ENCODE measurements at regions not wholly inside any gene's neighbourhood (a gene's known extent, or its start where the extent isn't known, plus 50 kb on each side); places are given as distances from the start of the nearest gene placed in this dataset.

- DNase-seq (ENCODE audit: low read depth, low spot score), result no peak
- H3K36me3 ChIP-seq (ENCODE audit: insufficient read depth, low read length), result no peaks in the 10 kb centered on the region
- H3K27ac ChIP-seq, result no peak overlapping the region
- no peaks in the 10 kb centered on the region for H3K9me3 ChIP-seq (ENCODE audit: low read depth, low read length)
- H3K9ac ChIP-seq (ENCODE audit: insufficient read length), result no peak overlapping the region
- no peak overlapping the region for H3K4me3 ChIP-seq
- TF ChIP-seq FOXP2 (optimal IDR thresholded peaks at IDR 0.05; ENCODE audit: control extremely low read depth, extremely low read length, insufficient read depth), result no peak
- no peak for TF ChIP-seq EZH2 (IDR thresholded peaks at IDR 0.05)
- no peak for TF ChIP-seq POLR2AphosphoS5 (IDR thresholded peaks at IDR 0.05; ENCODE audit: borderline replicate concordance, low read depth, low read length)
Observed at GRCh38 chr2:187698374-187699110, 144.3 kb upstream of the TFPI start.

- TF ChIP-seq POLR2AphosphoS5 (IDR thresholded peaks at IDR 0.05; ENCODE audit: borderline replicate concordance, low read depth, low read length), result no peak
- no peak for TF ChIP-seq FOXP2 (optimal IDR thresholded peaks at IDR 0.05; ENCODE audit: control extremely low read depth, extremely low read length, insufficient read depth)
- no peak for TF ChIP-seq EZH2 (IDR thresholded peaks at IDR 0.05)
- Histone ChIP-seq H3K27ac (no peak overlapping the region), H3K4me3 (no peak overlapping the region), H3K36me3 (ENCODE audit: insufficient read depth, low read length) (no peaks in the 10 kb centered on the region), H3K9me3 (ENCODE audit: low read depth, low read length) (no peaks in the 10 kb centered on the region), H3K9ac (ENCODE audit: insufficient read length) (no peak overlapping the region)
- DNase-seq (ENCODE audit: low read depth, low spot score), result no peak
Observed at GRCh38 chr2:187702157-187702556, 147.9 kb upstream of the TFPI start.

GRCh38 chr2:187708272-187708671 lies 154.0 kb upstream of the TFPI start:
- TF ChIP-seq EZH2 (IDR thresholded peaks at IDR 0.05) (no peak), POLR2AphosphoS5 (IDR thresholded peaks at IDR 0.05; ENCODE audit: borderline replicate concordance, low read depth, low read length) (no peak), FOXP2 (optimal IDR thresholded peaks at IDR 0.05; ENCODE audit: control extremely low read depth, extremely low read length, insufficient read depth) (no peak)
- Histone ChIP-seq H3K4me3 (no peak overlapping the region), H3K9ac (ENCODE audit: insufficient read length) (no peak overlapping the region), H3K36me3 (ENCODE audit: insufficient read depth, low read length) (no peaks in the 10 kb centered on the region), H3K9me3 (ENCODE audit: low read depth, low read length) (no peaks in the 10 kb centered on the region), H3K27ac (no peak overlapping the region)
- DNase-seq (ENCODE audit: low read depth, low spot score), result no peak

- Histone ChIP-seq H3K36me3 (ENCODE audit: insufficient read depth, low read length) (no peaks in the 10 kb centered on the region), H3K9me3 (ENCODE audit: low read depth, low read length) (no peaks in the 10 kb centered on the region), H3K9ac (ENCODE audit: insufficient read length) (no peak overlapping the region), H3K27ac (no peak overlapping the region), H3K4me3 (no peak overlapping the region)
- no peak for DNase-seq (ENCODE audit: low read depth, low spot score)
- TF ChIP-seq POLR2AphosphoS5 (IDR thresholded peaks at IDR 0.05; ENCODE audit: borderline replicate concordance, low read depth, low read length) (no peak), FOXP2 (optimal IDR thresholded peaks at IDR 0.05; ENCODE audit: control extremely low read depth, extremely low read length, insufficient read depth) (no peak), EZH2 (IDR thresholded peaks at IDR 0.05) (no peak)
Observed at GRCh38 chr2:187709065-187709464, 154.8 kb upstream of the TFPI start.

- Histone ChIP-seq H3K4me3 (no peak overlapping the region), H3K9me3 (ENCODE audit: low read depth, low read length) (peaks cover 4% of the 10 kb centered on the region; the same call in 1 of the 2 replicates), H3K9ac (ENCODE audit: insufficient read length) (no peak overlapping the region), H3K27ac (no peak overlapping the region), H3K36me3 (ENCODE audit: insufficient read depth, low read length) (no peaks in the 10 kb centered on the region)
- TF ChIP-seq FOXP2 (optimal IDR thresholded peaks at IDR 0.05; ENCODE audit: control extremely low read depth, extremely low read length, insufficient read depth) (no peak), POLR2AphosphoS5 (IDR thresholded peaks at IDR 0.05; ENCODE audit: borderline replicate concordance, low read depth, low read length) (no peak), EZH2 (IDR thresholded peaks at IDR 0.05) (no peak)
- DNase-seq (ENCODE audit: low read depth, low spot score), result no peak
Observed at GRCh38 chr2:187710791-187711521, 156.7 kb upstream of the TFPI start.

GRCh38 chr2:187715590-187715989 lies 161.4 kb upstream of the TFPI start:
- TF ChIP-seq EZH2 (IDR thresholded peaks at IDR 0.05), result no peak
- TF ChIP-seq POLR2AphosphoS5 (IDR thresholded peaks at IDR 0.05; ENCODE audit: borderline replicate concordance, low read depth, low read length), result no peak
- no peak for TF ChIP-seq FOXP2 (optimal IDR thresholded peaks at IDR 0.05; ENCODE audit: control extremely low read depth, extremely low read length, insufficient read depth)
- Histone ChIP-seq H3K9ac (ENCODE audit: insufficient read length) (no peak overlapping the region), H3K36me3 (ENCODE audit: insufficient read depth, low read length) (no peaks in the 10 kb centered on the region), H3K9me3 (ENCODE audit: low read depth, low read length) (peaks cover 4% of the 10 kb centered on the region; the same call in 1 of the 2 replicates), H3K27ac (peak overlapping the region; percentile 19; the same call in 1 of the 2 replicates), H3K4me3 (no peak overlapping the region)
- DNase-seq (ENCODE audit: low read depth, low spot score), result no peak

- no peak for DNase-seq (ENCODE audit: low read depth, low spot score)
- H3K27ac ChIP-seq, result peak overlapping the region; percentile 19; the same call in 1 of the 2 replicates
- no peak overlapping the region for H3K9ac ChIP-seq (ENCODE audit: insufficient read length)
- H3K9me3 ChIP-seq (ENCODE audit: low read depth, low read length), result peaks cover 4% of the 10 kb centered on the region; the same call in 1 of the 2 replicates
- H3K36me3 ChIP-seq (ENCODE audit: insufficient read depth, low read length), result no peaks in the 10 kb centered on the region
- TF ChIP-seq FOXP2 (optimal IDR thresholded peaks at IDR 0.05; ENCODE audit: control extremely low read depth, extremely low read length, insufficient read depth) (no peak), POLR2AphosphoS5 (IDR thresholded peaks at IDR 0.05; ENCODE audit: borderline replicate concordance, low read depth, low read length) (no peak), EZH2 (IDR thresholded peaks at IDR 0.05) (no peak)
- no peak overlapping the region for H3K4me3 ChIP-seq
Observed at GRCh38 chr2:187716301-187716700, 162.1 kb upstream of the TFPI start.

- no peak for DNase-seq (ENCODE audit: low read depth, low spot score)
- no peak overlapping the region for H3K4me3 ChIP-seq
Observed at GRCh38 chr2:187718092-187718491, 163.9 kb upstream of the TFPI start.

More at GRCh38 chr2:187718092-187718491, 163.9 kb upstream of the TFPI start:
- no peak for TF ChIP-seq POLR2AphosphoS5 (IDR thresholded peaks at IDR 0.05; ENCODE audit: borderline replicate concordance, low read depth, low read length)
- TF ChIP-seq FOXP2 (optimal IDR thresholded peaks at IDR 0.05; ENCODE audit: control extremely low read depth, extremely low read length, insufficient read depth), result no peak
- no peak for TF ChIP-seq EZH2 (IDR thresholded peaks at IDR 0.05)
- Histone ChIP-seq H3K9ac (ENCODE audit: insufficient read length) (no peak overlapping the region), H3K27ac (no peak overlapping the region), H3K9me3 (ENCODE audit: low read depth, low read length) (peaks cover 4% of the 10 kb centered on the region; the same call in 1 of the 2 replicates), H3K36me3 (ENCODE audit: insufficient read depth, low read length) (no peaks in the 10 kb centered on the region)
